Right lobe of liver (tissue), 6 donors: ENCODE measurements at regions not wholly inside any gene's neighbourhood (a gene's known extent, or its start where the extent isn't known, plus 50 kb on each side); places are given as distances from the start of the nearest gene placed in this dataset.

Source experiments
- ATAC-seq, 4 donors: fragments of 200-7000 bp; cut with Tn5 transposase; one replicate each; pipeline ENCODE4 v1.9.1; 2020; ENCODE audit warnings: mild to moderate bottlenecking in 4 of 4, moderate library complexity in 4 of 4
- DNase-seq, 3 donors: peaks; one replicate each; pipeline ENCODE4 v3.0.0-alpha.2; 2020
- H3K27ac ChIP-seq, 3 donors: fragments of 200-600 bp; one replicate each; pipeline ENCODE4 v1.8.0; 2022
- H3K27me3 ChIP-seq, 2 donors: fragments of 200-600 bp; one replicate each; pipeline ENCODE4 v1.8.0; 2022
- H3K36me3 ChIP-seq, 4 donors: fragments of 200-600 bp; sonication (generic) in 1 of 4; one replicate each; pipeline versions ENCODE4 v1.5.1 to v1.8.0; 2017 to 2022; ENCODE audit warnings: control low read depth in 1 of 4
- H3K4me1 ChIP-seq, 4 donors: fragments of 200-600 bp; sonication (generic) in 1 of 4; one replicate each; pipeline versions ENCODE4 v1.5.1 to v1.8.0; 2017 to 2022; ENCODE audit warnings: control low read depth in 1 of 4
- H3K4me3 ChIP-seq, 3 donors: fragments of 200-600 bp; one replicate each; pipeline ENCODE4 v1.8.0; 2022
- H3K9me3 ChIP-seq, 4 donors: fragments of 200-600 bp; sonication (generic) in 1 of 4; one replicate each; pipeline versions ENCODE4 v1.5.1 to v1.8.0; 2017 to 2022; ENCODE audit warnings: control low read depth in 1 of 4
- CTCF ChIP-seq, 4 donors: fragments of 200-600 bp in 3 of 4; fragments of 450-650 bp in 1 of 4; IDR thresholded peaks; one replicate each; pipeline versions ENCODE4 v1.5.1 to v1.8.0; 2016 to 2022; ENCODE audit warnings: antibody characterized with exemption in 4 of 4, mild to moderate bottlenecking in 2 of 4
- POLR2A ChIP-seq: fragments of 450-650 bp; IDR thresholded peaks from one replicate; pipeline ENCODE4 v1.6.1; 2017; ENCODE audit warnings: antibody characterized with exemption, mild to moderate bottlenecking
- WGBS: methylation state at CpG from one replicate; pipeline ENCODE4 v1.1.6; 2018; ENCODE audit warnings: low coverage, low lambda C conversion rate; ENCODE audit not compliant: insufficient coverage; ENCODE audit errors: missing lambda C conversion rate; 5-methylcytosine and 5-hydroxymethylcytosine counted together
- intact Hi-C, 2 donors: fragments of 100-400 bp; cut with DNase I; formaldehyde crosslinking; loops; one replicate each; pipeline versions ENCODE4 v1.11.2 to v1.14.1; 2022
- donor health status: DM: no; HTN: yes; CAD: no.
- donor health status: DM: no; HTN: no; CAD: no.
- donor health status: DM: no; HTN: no; CAD: no.
- donor health status: DM: no; HTN: yes; CAD: no.
- donor health status: DM: no; HTN: yes; CAD: no.

- ATAC-seq, result peak in 1 of 4 donors; percentile 18
- Histone ChIP-seq H3K36me3 (no peaks in the 10 kb centered on the region), H3K27me3 (no peaks in the 10 kb centered on the region), H3K27ac (no peak overlapping the region), H3K4me3 (no peak overlapping the region), H3K9me3 (no peaks in the 10 kb centered on the region), H3K4me1 (peaks cover 0 to 4% (median 0%) of the 10 kb centered on the region in 4 donors)
- WGBS, result 59% methylated on average over 6 of the region's 6 CpGs
- intact Hi-C loops, result no loop called here
- DNase-seq, result no peak
- TF ChIP-seq CTCF (IDR thresholded peaks at IDR 0.05) (no peak), POLR2A (no peak)
These were observed 56.5 kb upstream of the KDM7A start for GRCh38 chr7:140232957-140233917.

- intact Hi-C loops, result no loop called here
- no peak for DNase-seq
- Histone ChIP-seq H3K4me3 (peak overlapping the region; percentile 41 to 59 (median 48)), H3K4me1 (peaks cover 0 to 4% (median 0%) of the 10 kb centered on the region in 4 donors), H3K27me3 (no peaks in the 10 kb centered on the region), H3K36me3 (no peaks in the 10 kb centered on the region), H3K27ac (peak overlapping the region in 1 of 3 donors; percentile 33), H3K9me3 (no peaks in the 10 kb centered on the region)
- 39% methylated on average over 10 of the region's 13 CpGs for WGBS
- ATAC-seq, result peak in 3 of 4 donors; percentile 9 to 24 (median 14)
- TF ChIP-seq POLR2A (no peak), CTCF (IDR thresholded peaks at IDR 0.05) (peak in 1 of 4 donors; percentile 2)
These were observed 55.1 kb upstream of the KDM7A start for GRCh38 chr7:140231771-140232491.

- 7% methylated on average over 19 of the region's 59 CpGs for WGBS
- H3K36me3 ChIP-seq, result no peaks in the 10 kb centered on the region
- H3K4me3 ChIP-seq, result peak overlapping the region; percentile 41 to 59 (median 48)
- intact Hi-C loops, result no loop called here
- peak overlapping the region in 2 of 3 donors; percentile 33 for H3K27ac ChIP-seq
- no peak for TF ChIP-seq POLR2A
- TF ChIP-seq CTCF (IDR thresholded peaks at IDR 0.05), result peak in 1 of 4 donors; percentile 5
- DNase-seq (peak; percentile 54 to 63 (median 57)), ATAC-seq (peak; percentile 55 to 75 (median 68))
- H3K4me1 ChIP-seq, result peaks cover 0 to 4% (median 0%) of the 10 kb centered on the region in 4 donors
- no peaks in the 10 kb centered on the region for H3K27me3 ChIP-seq
- H3K9me3 ChIP-seq, result no peaks in the 10 kb centered on the region
These were observed 54.3 kb upstream of the KDM7A start for GRCh38 chr7:140230861-140231770.

GRCh38 chr7:140230516-140230860 lies 53.7 kb upstream of the KDM7A start:
- Histone ChIP-seq H3K27me3 (no peaks in the 10 kb centered on the region), H3K27ac (peak overlapping the region in 2 of 3 donors; percentile 33 to 51), H3K36me3 (no peaks in the 10 kb centered on the region), H3K4me1 (peaks cover 0 to 4% (median 0%) of the 10 kb centered on the region in 4 donors), H3K9me3 (no peaks in the 10 kb centered on the region), H3K4me3 (peak overlapping the region; percentile 41 to 59 (median 48))
- WGBS, result 0% methylated on average over 4 of the region's 57 CpGs
- DNase-seq, result peak in 2 of 3 donors; percentile 70 to 71
- TF ChIP-seq CTCF (IDR thresholded peaks at IDR 0.05), result no peak
- TF ChIP-seq POLR2A, result no peak
- intact Hi-C loops, result no loop called here
- peak; percentile 33 to 61 (median 44) for ATAC-seq
